Chondrocyte (in vitro differentiated cells): ENCODE measurements at regions not wholly inside any gene's neighbourhood (a gene's known extent, or its start where the extent isn't known, plus 50 kb on each side); places are given as distances from the start of the nearest gene placed in this dataset.

Experiments used
- DNase-seq: peaks from one replicate; pipeline ENCODE4 v3.0.0; 2021; ENCODE audit warnings: mixed read lengths, low spot score
- H3K27ac Mint-ChIP-seq: one replicate; pipeline ENCODE4 v1.8.0; 2021; ENCODE audit warnings: mild to moderate bottlenecking, moderate library complexity, mixed read lengths; ENCODE audit not compliant: unreplicated experiment
- H3K27me3 Mint-ChIP-seq: 2 replicates; pipeline ENCODE4 v1.8.0; 2021; ENCODE audit warnings: low read depth, mixed read lengths
- H3K36me3 Mint-ChIP-seq: 2 replicates; pipeline ENCODE4 v1.8.0; 2021; ENCODE audit warnings: low read depth, mixed read lengths
- H3K4me1 Mint-ChIP-seq: 2 replicates; pipeline ENCODE4 v1.8.0; 2021; ENCODE audit warnings: low read depth, mild to moderate bottlenecking, mixed read lengths
- H3K4me3 Mint-ChIP-seq: one replicate; pipeline ENCODE4 v1.8.0; 2021; ENCODE audit warnings: mild to moderate bottlenecking, moderate library complexity, mixed read lengths; ENCODE audit not compliant: unreplicated experiment
- H3K9me3 Mint-ChIP-seq: 2 replicates; pipeline ENCODE4 v1.8.0; 2021; ENCODE audit warnings: low read depth, mixed read lengths
- TF ChIP-seq, protein P1 (sequence below): fragments of 200-600 bp; sonication (generic); IDR thresholded peaks from 2 replicates; pipeline ENCODE4 v1.5.0; 2021; ENCODE audit warnings: antibody characterized with exemption, mild to moderate bottlenecking, moderate library complexity

DNA sequence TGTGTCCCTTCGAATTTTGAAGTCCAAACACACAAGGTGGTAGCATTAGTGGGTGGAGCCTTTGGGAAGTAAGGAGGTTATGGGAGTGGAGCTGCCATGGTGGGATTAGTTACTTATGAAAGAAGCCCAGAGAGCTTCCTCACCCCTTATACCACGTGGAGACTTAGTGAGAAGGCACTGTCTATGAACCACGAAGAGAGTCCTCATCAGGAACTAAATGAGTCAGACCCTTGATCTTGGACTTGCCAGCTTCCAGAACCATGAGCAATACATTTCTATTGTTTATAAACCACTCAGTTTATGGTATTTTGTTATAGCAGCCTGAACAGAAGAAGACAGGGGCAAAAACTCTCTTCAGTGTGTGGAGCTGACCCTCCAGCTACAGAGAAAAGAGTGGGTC is 259.3 kb upstream of the AJAP1 start:
- Mint-ChIP-seq H3K27me3 (no peaks in the 10 kb centered on the region), H3K9me3 (peaks cover 60% of the 10 kb centered on the region)

DNA sequence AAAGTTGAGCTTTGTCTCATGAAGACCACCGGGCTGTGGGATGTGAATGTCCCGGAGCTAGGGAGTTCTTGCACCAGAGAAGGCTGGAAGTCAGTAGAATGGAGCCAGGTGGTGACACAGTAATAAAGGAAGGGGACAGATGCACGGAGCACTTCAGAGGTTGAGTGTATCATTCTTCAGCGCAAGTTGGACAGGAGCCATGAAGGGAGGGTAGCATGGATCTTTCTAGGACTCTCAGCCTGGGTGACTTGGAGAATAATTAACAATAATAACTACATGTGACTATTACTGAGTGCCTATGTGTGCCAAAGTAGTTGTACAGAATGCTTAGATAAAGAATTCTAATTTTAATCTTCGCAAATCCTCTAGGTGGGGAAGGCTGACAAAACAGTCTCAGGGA is 258.7 kb upstream of the AJAP1 start:
- DNase-seq = no peak
- Mint-ChIP-seq H3K9me3 (peaks cover 60% of the 10 kb centered on the region), H3K36me3 (no peaks in the 10 kb centered on the region), H3K4me3 (no peak overlapping the region), H3K27me3 (no peaks in the 10 kb centered on the region), H3K27ac (no peak overlapping the region), H3K4me1 (no peaks in the 10 kb centered on the region)
- TF ChIP-seq, protein P1, sequence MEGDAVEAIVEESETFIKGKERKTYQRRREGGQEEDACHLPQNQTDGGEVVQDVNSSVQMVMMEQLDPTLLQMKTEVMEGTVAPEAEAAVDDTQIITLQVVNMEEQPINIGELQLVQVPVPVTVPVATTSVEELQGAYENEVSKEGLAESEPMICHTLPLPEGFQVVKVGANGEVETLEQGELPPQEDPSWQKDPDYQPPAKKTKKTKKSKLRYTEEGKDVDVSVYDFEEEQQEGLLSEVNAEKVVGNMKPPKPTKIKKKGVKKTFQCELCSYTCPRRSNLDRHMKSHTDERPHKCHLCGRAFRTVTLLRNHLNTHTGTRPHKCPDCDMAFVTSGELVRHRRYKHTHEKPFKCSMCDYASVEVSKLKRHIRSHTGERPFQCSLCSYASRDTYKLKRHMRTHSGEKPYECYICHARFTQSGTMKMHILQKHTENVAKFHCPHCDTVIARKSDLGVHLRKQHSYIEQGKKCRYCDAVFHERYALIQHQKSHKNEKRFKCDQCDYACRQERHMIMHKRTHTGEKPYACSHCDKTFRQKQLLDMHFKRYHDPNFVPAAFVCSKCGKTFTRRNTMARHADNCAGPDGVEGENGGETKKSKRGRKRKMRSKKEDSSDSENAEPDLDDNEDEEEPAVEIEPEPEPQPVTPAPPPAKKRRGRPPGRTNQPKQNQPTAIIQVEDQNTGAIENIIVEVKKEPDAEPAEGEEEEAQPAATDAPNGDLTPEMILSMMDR = no peak

More for the DNA sequence above, 259.3 kb upstream of the AJAP1 start:
- TF ChIP-seq, protein P1 = no peak
- no peak overlapping the region for H3K4me3 Mint-ChIP-seq
- no peak for DNase-seq
- no peaks in the 10 kb centered on the region for H3K4me1 Mint-ChIP-seq
- H3K27ac Mint-ChIP-seq = no peak overlapping the region
- no peaks in the 10 kb centered on the region for H3K36me3 Mint-ChIP-seq

DNA sequence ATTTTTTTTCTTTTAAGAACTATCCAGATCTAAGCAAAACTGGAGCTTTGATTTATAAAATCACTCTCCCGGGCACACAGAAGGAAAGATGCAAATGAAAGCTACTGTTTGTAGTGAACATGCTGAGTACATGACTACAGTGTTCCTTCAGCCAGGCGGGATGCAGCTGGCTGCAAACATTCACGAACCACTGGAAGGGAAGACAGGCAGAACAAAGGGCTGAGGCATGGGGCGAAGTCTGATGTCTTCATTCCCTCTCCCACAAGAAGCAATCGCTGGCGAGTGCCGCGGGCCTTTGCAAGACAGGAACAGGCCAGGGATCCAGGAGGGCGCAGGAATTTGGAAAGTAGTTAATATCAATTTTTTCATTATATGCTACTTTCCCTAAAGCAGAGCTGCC is 257.9 kb upstream of the AJAP1 start:
- Mint-ChIP-seq H3K4me1 (no peaks in the 10 kb centered on the region), H3K9me3 (peaks cover 53% of the 10 kb centered on the region), H3K27me3 (no peaks in the 10 kb centered on the region), H3K4me3 (no peak overlapping the region), H3K36me3 (no peaks in the 10 kb centered on the region), H3K27ac (no peak overlapping the region)
- TF ChIP-seq, protein P1 = no peak
- no peak for DNase-seq

DNA sequence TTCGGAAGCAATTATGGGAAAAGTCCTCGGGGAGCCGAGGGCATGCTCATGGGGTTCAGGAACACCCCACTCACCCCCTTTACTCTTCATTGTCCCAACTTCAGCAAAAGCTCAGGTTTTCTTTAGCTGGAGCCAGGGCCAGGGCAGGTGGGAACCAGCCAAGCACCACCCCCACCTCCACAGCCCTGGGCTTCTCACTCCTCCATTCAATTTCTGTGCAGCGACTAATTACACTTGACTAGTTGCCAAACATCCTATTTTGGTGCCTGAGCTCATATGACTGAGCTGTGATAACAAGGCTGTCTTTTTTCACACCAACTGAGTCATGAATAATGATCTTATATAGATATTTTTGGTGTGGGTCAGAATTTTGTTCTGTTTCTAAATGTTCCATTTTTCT is 257.2 kb upstream of the AJAP1 start:
- Mint-ChIP-seq H3K4me3 (no peak overlapping the region), H3K27me3 (no peaks in the 10 kb centered on the region), H3K36me3 (no peaks in the 10 kb centered on the region), H3K9me3 (peaks cover 46% of the 10 kb centered on the region), H3K27ac (no peak overlapping the region), H3K4me1 (no peaks in the 10 kb centered on the region)
- TF ChIP-seq, protein P1 = no peak
- DNase-seq = no peak

DNA sequence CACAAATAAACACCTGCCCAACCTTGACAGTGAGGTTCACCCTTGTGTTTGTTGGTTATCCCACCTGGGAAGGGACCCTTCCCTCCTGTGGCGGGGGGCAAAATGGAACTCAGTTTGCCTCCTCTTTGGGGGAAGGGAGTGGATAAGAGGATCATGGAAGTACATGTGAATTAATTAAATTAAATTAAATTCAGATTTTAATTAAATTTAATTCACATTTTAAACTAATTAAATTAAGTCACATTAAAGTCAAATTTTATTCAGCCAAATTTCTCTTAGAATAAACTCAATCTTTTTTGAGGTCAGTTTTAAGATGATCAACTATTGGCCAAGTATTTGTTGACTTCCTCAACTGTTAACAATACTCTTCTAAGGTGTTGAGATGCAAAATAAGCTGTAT is 252.4 kb upstream of the AJAP1 start:
- Mint-ChIP-seq H3K4me1 (no peaks in the 10 kb centered on the region), H3K36me3 (no peaks in the 10 kb centered on the region), H3K27ac (no peak overlapping the region), H3K4me3 (no peak overlapping the region), H3K9me3 (peaks cover 27% of the 10 kb centered on the region), H3K27me3 (no peaks in the 10 kb centered on the region)
- no peak for DNase-seq
- TF ChIP-seq, protein P1 = no peak
